ENCODE measurements at regions not wholly inside any gene's neighbourhood (a gene's known extent, or its start where the extent isn't known, plus 50 kb on each side); places are given as distances from the start of the nearest gene placed in this dataset.

- DNase-seq (ENCODE audit: low read depth in 2 of 2): no peak
Measured at GRCh38 chr18:43482136-43482535, 204.8 kb upstream of the SYT4 start.

GRCh38 chr18:43482600-43482999 is 205.3 kb upstream of the SYT4 start:
- DNase-seq (ENCODE audit: low read depth in 2 of 2): no peak

GRCh38 chr18:43484710-43485109 is 207.4 kb upstream of the SYT4 start:
- DNase-seq (ENCODE audit: low read depth in 2 of 2): no peak

DNA sequence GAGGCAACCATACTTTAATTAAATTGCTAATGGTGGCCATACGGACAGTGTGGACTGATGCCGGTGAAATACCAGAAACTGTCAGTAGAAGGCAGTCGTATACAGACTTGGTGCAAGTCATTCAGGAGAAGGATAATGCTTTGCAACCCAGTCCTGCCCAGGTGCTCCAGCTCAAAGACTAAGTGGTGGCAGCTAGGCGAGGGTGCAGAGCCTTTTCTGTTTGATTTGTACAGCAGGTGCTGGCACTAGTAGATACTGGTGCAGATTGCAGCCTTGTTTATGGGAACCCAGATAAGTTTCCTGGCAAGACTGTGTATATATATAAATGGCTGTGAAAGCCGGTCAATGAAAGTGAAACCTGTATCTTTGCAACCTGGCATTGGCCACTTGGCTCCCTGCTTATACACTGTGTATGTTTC is 208.3 kb upstream of the SYT4 start:
- DNase-seq (ENCODE audit: low read depth in 2 of 2): no peak

- no peak for DNase-seq (ENCODE audit: low read depth in 2 of 2)
Measured at GRCh38 chr18:43486462-43486861, 209.2 kb upstream of the SYT4 start.

DNA sequence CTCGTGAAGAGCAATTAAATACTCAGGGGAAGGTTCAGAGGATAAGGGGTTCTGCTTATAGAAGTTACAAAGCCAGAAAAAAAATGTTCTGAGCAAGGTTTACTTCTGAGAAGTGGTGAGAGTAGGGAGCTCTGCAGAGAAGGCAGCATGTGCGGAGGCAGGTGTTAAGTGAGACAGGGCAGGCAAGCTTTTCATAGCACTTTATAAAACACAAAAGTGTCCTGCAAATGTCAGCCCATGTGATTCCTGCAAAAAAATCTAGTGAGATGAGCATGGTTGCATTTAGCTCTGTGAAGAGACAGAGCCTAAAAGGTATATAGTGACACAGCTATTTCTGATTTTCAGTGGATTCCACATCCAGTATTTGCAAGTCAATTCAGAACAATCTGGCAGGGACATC is 223.8 kb upstream of the SYT4 start:
- DNase-seq (ENCODE audit: low read depth in 2 of 2): no peak

DNA sequence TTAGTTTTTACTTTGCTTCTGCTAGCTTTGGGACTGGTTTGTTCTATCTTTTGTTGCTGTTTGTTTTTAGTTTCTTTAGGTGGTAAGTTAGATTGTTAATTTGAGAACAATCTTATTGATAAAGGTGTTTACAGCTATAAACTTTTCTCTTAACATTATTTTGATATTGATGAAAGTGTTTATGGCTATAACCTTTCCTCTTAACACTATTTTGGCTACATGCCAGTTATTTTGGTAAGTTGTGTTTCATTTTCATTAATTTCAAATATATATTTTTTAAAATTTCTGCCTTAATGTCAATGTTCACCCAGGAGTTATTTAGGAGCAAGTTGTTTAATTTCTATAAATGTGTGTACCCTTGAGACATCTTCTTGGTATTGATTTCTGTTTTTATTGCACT is 229.6 kb upstream of the SYT4 start:
- no peak for DNase-seq (ENCODE audit: low read depth in 2 of 2)

GRCh38 chr18:43507842-43508481 is 230.7 kb upstream of the SYT4 start:
- DNase-seq (ENCODE audit: low read depth in 2 of 2): no peak

- no peak for DNase-seq (ENCODE audit: low read depth in 2 of 2)
Measured at GRCh38 chr18:43514747-43515146, 237.5 kb upstream of the SYT4 start.

- no peak for DNase-seq (ENCODE audit: low read depth in 2 of 2)
Measured at GRCh38 chr18:43515481-43515880, 238.2 kb upstream of the SYT4 start.

DNA sequence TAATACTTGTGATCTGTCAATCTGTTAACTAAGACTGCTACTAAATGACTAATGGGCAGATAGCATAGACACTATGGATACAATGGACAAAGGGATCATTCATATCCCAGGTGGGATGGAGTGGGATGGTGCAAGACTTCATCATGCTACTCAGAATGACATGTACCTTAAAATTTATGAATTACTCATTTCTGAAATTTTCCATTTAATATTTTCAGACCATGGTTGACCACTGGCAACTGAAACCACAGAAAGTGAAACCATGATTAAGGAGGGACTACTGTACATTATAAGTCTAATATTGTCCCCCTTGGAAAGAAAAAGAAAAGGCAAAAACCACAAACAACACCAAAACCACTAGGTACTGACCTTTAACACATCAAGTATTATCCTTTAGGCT is 247.0 kb upstream of the SYT4 start:
- DNase-seq (ENCODE audit: low read depth in 2 of 2): no peak

DNA sequence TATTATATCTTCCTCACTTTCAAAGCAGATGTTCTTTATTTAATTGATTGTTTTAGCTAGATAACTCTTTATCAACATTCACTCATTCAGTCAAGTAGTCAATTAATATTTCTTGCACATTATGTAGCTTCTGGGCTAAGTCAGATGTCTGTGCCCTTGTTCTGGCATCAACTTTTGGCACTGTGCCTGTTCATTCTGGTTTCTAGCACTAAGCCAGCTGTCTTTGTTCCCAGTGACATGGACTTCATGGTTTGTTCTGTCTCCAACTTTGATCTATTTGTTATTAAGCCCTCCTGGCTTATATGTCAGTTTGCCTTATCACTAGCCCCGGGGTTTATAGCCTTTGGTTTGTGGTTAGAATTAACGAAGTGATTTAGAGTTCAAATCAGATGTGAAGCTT is 247.9 kb upstream of the SYT4 start:
- no peak for DNase-seq (ENCODE audit: low read depth in 2 of 2)

DNA sequence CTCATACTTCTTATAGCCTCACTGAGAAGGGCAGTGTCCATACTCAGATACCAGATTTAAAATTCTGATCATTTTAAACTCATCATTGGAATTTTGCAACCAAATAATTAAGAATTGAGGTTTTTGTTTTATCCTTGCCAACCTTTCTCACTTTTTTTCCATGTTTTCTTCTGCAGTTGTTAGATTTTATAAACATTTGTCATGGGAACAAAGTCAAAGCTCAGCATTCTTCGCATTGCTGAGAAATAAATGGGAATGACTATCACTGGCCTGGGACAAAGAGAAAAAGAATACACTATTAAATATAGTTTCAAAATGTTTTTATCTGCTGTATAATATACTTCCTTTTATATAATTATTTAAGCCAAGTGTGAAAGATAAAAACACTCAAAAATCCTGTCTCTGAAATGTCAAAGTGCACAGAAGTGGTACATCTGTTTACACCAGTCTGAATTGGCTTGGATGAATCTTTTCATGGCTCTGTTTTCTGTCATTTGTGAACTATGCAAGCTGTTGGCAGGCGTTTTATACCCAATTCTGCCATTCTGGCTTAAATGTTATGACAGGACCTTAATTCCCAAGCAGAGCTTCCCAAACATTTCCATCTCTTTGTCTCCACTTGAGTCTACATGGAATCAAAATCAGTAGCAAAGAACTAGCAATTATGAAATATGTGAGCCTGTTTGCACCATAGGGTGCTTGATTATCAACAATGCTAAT is 249.3 kb upstream of the SYT4 start:
- no peak for DNase-seq (ENCODE audit: low read depth in 2 of 2)

- DNase-seq (ENCODE audit: low read depth in 2 of 2): no peak
Measured at GRCh38 chr18:43531438-43531837, 254.1 kb upstream of the SYT4 start.

DNA sequence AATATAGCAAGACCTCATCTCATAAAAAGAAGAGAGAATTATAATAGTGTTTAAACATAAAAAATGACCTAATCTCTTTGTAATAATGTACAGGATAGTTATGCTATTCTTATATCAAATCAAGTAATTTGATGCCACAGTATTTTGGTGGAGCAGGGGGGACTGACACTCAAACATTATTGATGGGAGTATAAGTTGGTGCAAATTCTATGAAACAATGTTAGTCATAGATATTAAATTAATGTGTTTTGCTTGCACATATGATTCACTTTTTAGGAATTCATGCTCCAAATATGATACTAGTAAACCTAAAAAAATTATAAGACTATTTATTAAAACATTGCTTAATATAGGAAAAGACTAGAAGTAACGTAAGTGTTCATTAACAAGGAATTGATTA is 256.1 kb upstream of the SYT4 start:
- no peak for DNase-seq (ENCODE audit: low read depth in 2 of 2)

DNA sequence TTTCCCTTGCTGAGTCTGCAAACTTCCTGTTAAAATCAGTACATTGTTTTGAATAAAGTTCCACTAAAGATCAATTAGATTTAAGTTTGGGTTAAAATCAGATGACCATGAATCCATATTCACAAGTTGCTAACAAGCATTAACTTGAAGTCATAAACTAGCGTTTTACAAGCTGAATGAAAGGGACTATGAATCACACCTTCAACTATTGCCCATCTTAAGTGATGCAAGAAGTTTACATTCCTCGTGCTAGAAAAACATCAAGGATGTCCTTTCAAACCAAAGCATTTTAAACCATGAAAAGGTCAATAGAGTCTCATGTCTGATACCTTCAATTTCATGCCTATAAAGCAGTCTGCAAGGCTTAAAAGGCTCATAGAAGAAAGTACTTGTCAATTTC is 257.2 kb upstream of the SYT4 start:
- DNase-seq (ENCODE audit: low read depth in 2 of 2): no peak

DNA sequence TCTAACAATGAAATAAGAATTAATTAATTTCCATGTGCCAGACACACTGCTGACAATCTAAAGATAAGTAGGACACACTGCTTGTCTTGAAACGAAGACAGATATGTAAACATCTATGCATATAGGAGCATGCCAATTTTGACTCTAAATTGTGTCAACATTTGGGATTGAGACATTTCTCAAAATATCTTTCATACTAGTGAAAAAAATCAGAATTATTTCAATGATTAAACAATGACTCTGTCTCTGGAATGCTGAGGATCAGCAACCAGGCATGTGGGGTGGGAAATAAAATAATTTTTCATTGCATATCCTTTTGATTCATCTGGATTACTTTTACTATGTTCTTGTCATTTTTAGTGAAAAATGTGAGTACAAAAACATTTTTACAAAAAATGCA is 262.6 kb upstream of the SYT4 start:
- no peak for DNase-seq (ENCODE audit: low read depth in 2 of 2)

DNA sequence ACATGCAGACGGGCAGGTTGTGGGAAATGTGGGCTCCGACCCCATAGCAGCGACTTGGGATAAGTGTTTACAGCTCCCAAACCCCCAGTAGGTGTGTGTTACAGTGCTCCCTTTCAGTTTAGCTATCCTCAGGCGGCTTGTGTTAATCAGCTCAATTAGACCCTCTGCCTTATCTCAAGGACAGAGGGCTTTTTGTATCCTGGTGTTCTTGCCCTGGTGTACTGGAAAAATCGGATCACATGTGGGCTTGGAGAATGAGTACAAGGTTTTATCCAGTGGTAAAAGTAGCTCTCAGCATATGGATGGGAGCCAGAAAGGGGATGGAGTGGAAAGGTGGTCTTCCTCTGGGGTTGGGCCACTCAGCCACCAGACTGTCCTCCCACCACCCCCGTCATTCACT is 264.7 kb upstream of the SYT4 start:
- no peak for DNase-seq (ENCODE audit: low read depth in 2 of 2)

- DNase-seq (ENCODE audit: low read depth in 2 of 2): no peak
Measured at GRCh38 chr18:43543236-43543635, 265.9 kb upstream of the SYT4 start.

- no peak for DNase-seq (ENCODE audit: low read depth in 2 of 2)
Measured at GRCh38 chr18:43547456-43547855, 270.2 kb upstream of the SYT4 start.

DNA sequence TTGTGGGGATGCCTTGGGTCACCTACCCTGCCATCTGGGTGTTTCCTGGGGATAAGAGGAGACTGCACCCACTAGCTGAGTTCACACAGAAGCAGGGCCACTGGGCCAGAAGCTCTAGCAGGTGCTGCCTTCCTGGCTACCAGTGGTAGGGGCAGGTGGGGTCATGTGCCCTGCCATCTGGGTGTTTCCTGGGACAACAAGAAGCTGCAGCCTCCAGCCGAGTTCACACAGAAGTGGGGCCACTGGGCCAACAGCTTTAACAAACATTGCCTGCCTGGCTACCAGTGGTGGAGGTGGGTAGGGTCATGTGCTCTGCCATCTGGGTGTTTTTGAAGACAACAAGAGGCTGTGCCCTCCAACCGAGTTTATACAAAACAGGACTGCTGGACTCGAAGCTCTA is 282.2 kb upstream of the SYT4 start:
- no peak for DNase-seq (ENCODE audit: low read depth in 2 of 2)

DNA sequence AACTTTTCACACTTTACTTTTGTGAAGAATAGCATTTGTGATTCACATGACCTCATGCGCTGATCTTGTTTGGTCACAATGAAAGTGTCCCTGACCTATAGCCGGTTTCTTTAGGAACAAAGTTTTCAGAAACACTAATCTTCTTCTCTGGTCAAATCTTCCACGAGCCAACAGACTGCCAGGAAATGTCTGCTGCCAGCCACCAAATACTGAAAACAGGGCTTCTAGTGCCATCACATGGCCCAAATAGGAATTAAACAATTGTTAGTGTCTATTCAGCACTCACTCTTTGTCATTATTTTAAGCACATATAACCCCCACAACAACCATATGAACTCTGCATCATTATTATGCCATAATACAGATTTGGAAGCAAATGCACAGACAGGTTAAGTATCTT is 286.5 kb upstream of the SYT4 start:
- no peak for DNase-seq (ENCODE audit: low read depth in 2 of 2)

GRCh38 chr18:43570593-43570992 is 293.3 kb upstream of the SYT4 start:
- no peak for DNase-seq (ENCODE audit: low read depth in 2 of 2)

Measured in activated CD8-positive, alpha-beta memory T cell treated with anti-CD3 and anti-CD28 coated beads for 4 hours (primary cell).